GM12878 (cell line): ENCODE measurements at regions not wholly inside any gene's neighbourhood (a gene's known extent, or its start where the extent isn't known, plus 50 kb on each side); places are given as distances from the start of the nearest gene placed in this dataset.

ENCODE experiments used
- ATAC-seq: fragments of 200-7000 bp; cut with Tn5 transposase; 3 replicates; pipeline ENCODE4 v1.9.1; 2020; ENCODE audit warnings: mild to moderate bottlenecking, moderate library complexity
- BruUV-seq: library from RNA; stranded (reverse); fragments of 400-500 nt; replicated peaks from 2 replicates; lab custom pipeline; 2021; lab: Mats Ljungman, UMichigan
- CTCF ChIA-PET: fragments of 300-600 bp; sonication (Branson Sonifier 250); formaldehyde crosslinking; extraction: SDS; loops from one replicate; lab custom pipeline; 2021; ENCODE audit warnings: inconsistent platforms; lab: Yijun Ruan, JAX
- POLR2A ChIA-PET: fragments of 350-600 bp; formaldehyde crosslinking; extraction: SDS; loops from one replicate; lab custom pipeline; 2021; ENCODE audit warnings: inconsistent platforms; lab: Charles Lee
- RAD21 ChIA-PET: fragments of 300-600 bp; sonication (Branson Sonifier 250); formaldehyde crosslinking; loops from one replicate; lab custom pipeline; 2023; ENCODE audit warnings: antibody characterized with exemption; ENCODE audit not compliant: unreplicated experiment; lab: Charles Lee
- SMC1A ChIA-PET: fragments of 300-600 bp; sonication (Branson Sonifier 250); formaldehyde crosslinking; loops from one replicate; lab custom pipeline; 2023; ENCODE audit not compliant: unreplicated experiment, uncharacterized antibody; lab: Charles Lee
- DNase-seq: peaks from one replicate; pipeline ENCODE4 v3.0.0-alpha.2; 2011; ENCODE audit warnings: low read depth, low spot score
- FAIRE-seq: peaks from 3 replicates; lab custom pipeline; 2011; peaks lifted over from hg19 to GRCh38; lab: Jason Lieb, UNC
- H2AFZ ChIP-seq: 2 replicates; pipeline ENCODE4 v1.6.0; 2011; ENCODE audit warnings: low read depth, low read length, control low read depth; ENCODE audit not compliant: control insufficient read depth
- H3K27ac ChIP-seq: 2 replicates; pipeline ENCODE4 v1.5.1; 2011; ENCODE audit warnings: control low read depth; ENCODE audit not compliant: control insufficient read depth, insufficient read depth
- H3K27me3 ChIP-seq, 2 experiments: replicated peaks in 1 of 2; 2 replicates each; pipeline versions ENCODE4 v1.6.0 to v1.6.1; 2011; ENCODE audit warnings: low read length in 1 of 2; ENCODE audit not compliant: control insufficient read depth in 2 of 2, insufficient read depth in 2 of 2
- H3K36me3 ChIP-seq, 2 experiments: 2 replicates each; pipeline ENCODE4 v1.5.1; 2011; ENCODE audit warnings: low read length in 1 of 2; ENCODE audit not compliant: control insufficient read depth in 2 of 2, insufficient read depth in 2 of 2
- H3K4me1 ChIP-seq: 2 replicates; pipeline ENCODE4 v1.6.1; 2011; ENCODE audit warnings: mild to moderate bottlenecking, low read length, moderate library complexity, mixed read lengths; ENCODE audit not compliant: control insufficient read depth, insufficient read depth
- H3K4me2 ChIP-seq: 2 replicates; pipeline ENCODE4 v1.6.0; 2011; ENCODE audit warnings: control low read depth; ENCODE audit not compliant: control insufficient read depth, insufficient read depth
- H3K4me3 ChIP-seq: fragments of 200-600 bp; sonication (generic); 2 replicates; pipeline ENCODE4 v1.5.1; 2016
- H3K79me2 ChIP-seq: 2 replicates; pipeline ENCODE4 v1.6.0; 2011; ENCODE audit warnings: low read length; ENCODE audit not compliant: control insufficient read depth, insufficient read depth
- H3K9ac ChIP-seq: 2 replicates; pipeline ENCODE4 v1.8.0; 2011; ENCODE audit warnings: low read length, control low read depth, mixed read lengths; ENCODE audit not compliant: control insufficient read depth, insufficient read depth
- H3K9me3 ChIP-seq: replicated peaks from 3 replicates; pipeline ENCODE4 v1.5.1; 2011; ENCODE audit warnings: mild to moderate bottlenecking, low read length; ENCODE audit not compliant: control insufficient read depth, insufficient read depth
- H4K20me1 ChIP-seq: 2 replicates; pipeline ENCODE4 v1.6.0; 2011; ENCODE audit not compliant: control insufficient read depth, insufficient read depth
- BRCA1 ChIP-seq: IDR thresholded peaks from 2 replicates; pipeline ENCODE4 v1.6.1; 2011; ENCODE audit warnings: low read depth, low read length, improper control_type of control experiment
- MEF2B ChIP-seq: fragments of 450-650 bp; IDR thresholded peaks from 2 replicates; pipeline ENCODE4 v1.6.1; 2018; ENCODE audit warnings: mild to moderate bottlenecking, moderate library complexity; ENCODE audit not compliant: partially characterized antibody, poor library complexity, severe bottlenecking
- POLR2A ChIP-seq: IDR thresholded peaks from 2 replicates; pipeline ENCODE4 v1.6.1; 2011; ENCODE audit warnings: low read depth, mild to moderate bottlenecking, low read length
- SPI1 ChIP-seq: IDR thresholded peaks from 2 replicates; pipeline ENCODE4 v1.6.1; 2011; ENCODE audit warnings: low read depth, mild to moderate bottlenecking, low read length, moderate library complexity, borderline replicate concordance; ENCODE audit not compliant: insufficient read depth
- YBX1 ChIP-seq: fragments of 450-650 bp; IDR thresholded peaks from 2 replicates; pipeline ENCODE4 v1.6.1; 2016; ENCODE audit warnings: antibody characterized with exemption
- WGBS: methylation state at CpG from one replicate; pipeline ENCODE4 v1.1.6; 2016; ENCODE audit warnings: low lambda C conversion rate; ENCODE audit not compliant: insufficient replicate concordance, insufficient coverage; ENCODE audit errors: missing lambda C conversion rate; 5-methylcytosine and 5-hydroxymethylcytosine counted together
- in situ Hi-C: fragments of 300-500 bp; cut with MboI; formaldehyde crosslinking; loops from 9 replicates; pipeline ENCODE4 v1.14.3; 2018; ENCODE audit warnings: mixed read lengths
- intact Hi-C: fragments of 100-400 bp; cut with micrococcal nuclease; formaldehyde crosslinking; loops from one replicate; pipeline ENCODE4 v1.14.2; 2022; ENCODE audit not compliant: unreplicated experiment
- TF ChIP-seq, protein P1 (sequence below): fragments of 450-650 bp; IDR thresholded peaks from 2 replicates; pipeline ENCODE4 v1.6.1; 2017; ENCODE audit warnings: low read depth, mild to moderate bottlenecking, moderate library complexity
- TF ChIP-seq, protein P2 (sequence below): fragments of 450-650 bp; conservative IDR thresholded peaks from 2 replicates; pipeline ENCODE4 v1.6.1; 2017; ENCODE audit warnings: mild to moderate bottlenecking, moderate library complexity
- TF ChIP-seq, protein P3 (sequence below): fragments of 450-650 bp; IDR thresholded peaks from 2 replicates; pipeline ENCODE4 v1.6.1; 2016; ENCODE audit warnings: mild to moderate bottlenecking

DNA sequence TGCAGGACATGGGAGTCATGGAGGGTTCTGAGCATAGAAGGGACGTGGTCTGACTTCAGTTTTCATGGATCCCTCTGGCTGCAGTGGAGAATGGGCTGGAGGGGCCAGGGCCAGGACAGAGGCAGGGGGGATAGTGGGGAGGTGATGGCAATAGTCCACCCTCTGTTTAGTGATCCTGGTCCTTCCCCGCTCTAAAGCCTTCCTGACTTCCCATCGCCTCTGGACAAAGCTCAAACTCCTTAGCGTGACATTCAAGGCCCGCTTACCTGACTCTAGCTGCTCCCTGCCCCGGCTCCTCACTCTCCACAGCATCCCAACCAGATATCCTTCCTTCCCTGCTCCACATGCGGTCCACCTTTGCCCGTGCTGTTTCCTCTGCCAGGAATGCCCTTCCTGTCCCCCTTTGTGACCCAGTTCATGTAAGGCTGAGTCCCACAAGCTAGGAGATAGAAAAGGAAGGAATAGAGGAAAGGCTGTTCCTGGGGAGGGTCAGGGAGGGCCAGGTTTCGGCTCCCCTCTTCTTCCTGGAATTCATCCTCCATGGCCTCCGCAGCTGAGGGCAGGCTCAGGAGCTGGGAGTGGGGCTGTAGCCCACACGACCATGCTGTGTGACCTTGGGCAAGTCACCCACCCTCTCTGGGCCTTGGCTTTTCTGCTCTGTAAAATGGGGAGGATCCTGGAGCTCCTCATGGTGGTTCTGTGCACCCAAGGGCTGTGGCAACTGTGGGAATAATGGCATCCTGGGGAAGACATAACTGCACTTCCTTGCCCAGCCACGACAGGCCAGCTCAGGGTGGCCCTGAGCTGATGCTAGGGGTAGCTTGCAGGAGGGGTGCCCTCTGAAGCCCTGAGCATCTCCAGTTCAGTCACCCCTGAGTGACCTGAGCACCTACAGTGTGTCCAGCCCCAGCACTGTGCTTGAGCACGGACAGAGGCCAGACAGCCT lies 116.1 kb downstream of the CEBPB start:
- no peak overlapping the region for H3K27ac ChIP-seq
- RAD21 ChIA-PET = no interaction called here
- WGBS = 35% methylated on average over 13 of the region's 13 CpGs
- ATAC-seq (no peak), FAIRE-seq (no peak), DNase-seq (no peak)
- no peaks in the 10 kb centered on the region for H3K36me3 ChIP-seq
- H3K27me3 ChIP-seq = no peaks in the 10 kb centered on the region
- no peak for TF ChIP-seq SPI1
- TF ChIP-seq BRCA1 = no peak
- no peak for TF ChIP-seq POLR2A
- no peak for TF ChIP-seq YBX1
- TF ChIP-seq, protein P1, sequence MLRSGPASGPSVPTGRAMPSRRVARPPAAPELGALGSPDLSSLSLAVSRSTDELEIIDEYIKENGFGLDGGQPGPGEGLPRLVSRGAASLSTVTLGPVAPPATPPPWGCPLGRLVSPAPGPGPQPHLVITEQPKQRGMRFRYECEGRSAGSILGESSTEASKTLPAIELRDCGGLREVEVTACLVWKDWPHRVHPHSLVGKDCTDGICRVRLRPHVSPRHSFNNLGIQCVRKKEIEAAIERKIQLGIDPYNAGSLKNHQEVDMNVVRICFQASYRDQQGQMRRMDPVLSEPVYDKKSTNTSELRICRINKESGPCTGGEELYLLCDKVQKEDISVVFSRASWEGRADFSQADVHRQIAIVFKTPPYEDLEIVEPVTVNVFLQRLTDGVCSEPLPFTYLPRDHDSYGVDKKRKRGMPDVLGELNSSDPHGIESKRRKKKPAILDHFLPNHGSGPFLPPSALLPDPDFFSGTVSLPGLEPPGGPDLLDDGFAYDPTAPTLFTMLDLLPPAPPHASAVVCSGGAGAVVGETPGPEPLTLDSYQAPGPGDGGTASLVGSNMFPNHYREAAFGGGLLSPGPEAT = no peak
- TF ChIP-seq, protein P2, sequence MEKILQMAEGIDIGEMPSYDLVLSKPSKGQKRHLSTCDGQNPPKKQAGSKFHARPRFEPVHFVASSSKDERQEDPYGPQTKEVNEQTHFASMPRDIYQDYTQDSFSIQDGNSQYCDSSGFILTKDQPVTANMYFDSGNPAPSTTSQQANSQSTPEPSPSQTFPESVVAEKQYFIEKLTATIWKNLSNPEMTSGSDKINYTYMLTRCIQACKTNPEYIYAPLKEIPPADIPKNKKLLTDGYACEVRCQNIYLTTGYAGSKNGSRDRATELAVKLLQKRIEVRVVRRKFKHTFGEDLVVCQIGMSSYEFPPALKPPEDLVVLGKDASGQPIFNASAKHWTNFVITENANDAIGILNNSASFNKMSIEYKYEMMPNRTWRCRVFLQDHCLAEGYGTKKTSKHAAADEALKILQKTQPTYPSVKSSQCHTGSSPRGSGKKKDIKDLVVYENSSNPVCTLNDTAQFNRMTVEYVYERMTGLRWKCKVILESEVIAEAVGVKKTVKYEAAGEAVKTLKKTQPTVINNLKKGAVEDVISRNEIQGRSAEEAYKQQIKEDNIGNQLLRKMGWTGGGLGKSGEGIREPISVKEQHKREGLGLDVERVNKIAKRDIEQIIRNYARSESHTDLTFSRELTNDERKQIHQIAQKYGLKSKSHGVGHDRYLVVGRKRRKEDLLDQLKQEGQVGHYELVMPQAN = no peak
- no peak for TF ChIP-seq MEF2B
- TF ChIP-seq, protein P3, sequence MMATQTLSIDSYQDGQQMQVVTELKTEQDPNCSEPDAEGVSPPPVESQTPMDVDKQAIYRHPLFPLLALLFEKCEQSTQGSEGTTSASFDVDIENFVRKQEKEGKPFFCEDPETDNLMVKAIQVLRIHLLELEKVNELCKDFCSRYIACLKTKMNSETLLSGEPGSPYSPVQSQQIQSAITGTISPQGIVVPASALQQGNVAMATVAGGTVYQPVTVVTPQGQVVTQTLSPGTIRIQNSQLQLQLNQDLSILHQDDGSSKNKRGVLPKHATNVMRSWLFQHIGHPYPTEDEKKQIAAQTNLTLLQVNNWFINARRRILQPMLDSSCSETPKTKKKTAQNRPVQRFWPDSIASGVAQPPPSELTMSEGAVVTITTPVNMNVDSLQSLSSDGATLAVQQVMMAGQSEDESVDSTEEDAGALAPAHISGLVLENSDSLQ = no peak
- intact Hi-C loops (no loop called here), in situ Hi-C loops (no loop called here)
- POLR2A ChIA-PET = no interaction called here
- no peaks in the 10 kb centered on the region for H3K79me2 ChIP-seq
- SMC1A ChIA-PET = no interaction called here
- no peak overlapping the region for H3K4me3 ChIP-seq
- no peak overlapping the region for H3K4me2 ChIP-seq
- CTCF ChIA-PET = no interaction called here
- H3K9ac ChIP-seq = no peak overlapping the region
- H2AFZ ChIP-seq = no peak overlapping the region
- no TSS peak for BruUV-seq
- no peaks in the 10 kb centered on the region for H3K9me3 ChIP-seq
- H3K4me1 ChIP-seq = no peaks in the 10 kb centered on the region
- H4K20me1 ChIP-seq = no peaks in the 10 kb centered on the region; the same call in 1 of the 2 replicates
